NOMO-1 treated with DMSO at 0.1 percent for 48 hours (cell line): ENCODE measurements at regions not wholly inside any gene's neighbourhood (a gene's known extent, or its start where the extent isn't known, plus 50 kb on each side); places are given as distances from the start of the nearest gene placed in this dataset.

Experiments used
- DNase-seq: peaks from one replicate; lab custom pipeline; 2025; ENCODE audit not compliant: unreplicated experiment; lab: John Stamatoyannopoulos, UW

DNA sequence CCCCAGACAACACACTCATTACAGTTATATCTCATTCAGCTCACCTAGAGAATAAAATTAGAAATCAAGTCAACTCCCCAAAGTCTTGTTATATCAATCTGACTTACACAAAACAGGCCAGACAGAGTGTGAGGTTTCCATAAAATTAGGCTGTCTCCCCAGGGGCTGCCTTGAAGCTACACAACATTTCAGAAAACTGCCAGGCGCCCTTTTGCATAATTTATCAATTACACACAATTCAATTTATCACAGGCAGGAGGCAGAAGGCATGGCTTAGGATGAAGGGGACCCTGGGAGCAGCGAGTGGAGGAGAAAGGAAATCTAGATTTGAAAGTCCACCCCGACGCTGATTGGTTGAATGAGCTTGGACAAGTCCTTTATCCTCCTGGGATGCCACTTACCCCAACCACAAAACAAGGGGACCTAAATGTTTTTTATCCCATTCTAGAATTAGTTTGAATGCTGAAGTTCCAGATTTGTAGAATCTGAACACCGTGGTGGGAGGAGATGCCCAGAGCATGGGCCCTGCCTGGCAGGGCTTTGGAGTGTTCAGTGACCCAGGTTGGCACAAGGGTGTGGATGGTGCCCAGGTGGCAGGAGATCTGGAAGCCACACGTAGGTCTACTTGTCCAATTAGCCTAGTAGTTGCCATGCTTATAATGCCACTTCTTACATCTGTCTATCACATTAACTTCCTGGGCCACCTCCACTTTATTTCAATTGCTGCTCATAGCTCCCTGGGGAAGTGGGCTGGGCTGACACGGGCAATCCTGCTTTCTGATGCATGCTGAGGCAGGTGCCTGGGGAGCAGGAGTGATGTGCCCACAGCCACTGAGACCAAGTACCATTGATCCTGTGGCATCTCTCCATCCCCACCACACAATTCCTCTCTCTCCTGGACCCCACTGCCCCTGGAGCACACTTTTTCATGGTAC, 119.8 kb upstream of the TLE3 start:
- DNase-seq = no peak

- no peak for DNase-seq
Observed at GRCh38 chr15:70215951-70216350, 118.2 kb upstream of the TLE3 start.

GRCh38 chr15:70214941-70215635, 117.4 kb upstream of the TLE3 start:
- DNase-seq = no peak

DNA sequence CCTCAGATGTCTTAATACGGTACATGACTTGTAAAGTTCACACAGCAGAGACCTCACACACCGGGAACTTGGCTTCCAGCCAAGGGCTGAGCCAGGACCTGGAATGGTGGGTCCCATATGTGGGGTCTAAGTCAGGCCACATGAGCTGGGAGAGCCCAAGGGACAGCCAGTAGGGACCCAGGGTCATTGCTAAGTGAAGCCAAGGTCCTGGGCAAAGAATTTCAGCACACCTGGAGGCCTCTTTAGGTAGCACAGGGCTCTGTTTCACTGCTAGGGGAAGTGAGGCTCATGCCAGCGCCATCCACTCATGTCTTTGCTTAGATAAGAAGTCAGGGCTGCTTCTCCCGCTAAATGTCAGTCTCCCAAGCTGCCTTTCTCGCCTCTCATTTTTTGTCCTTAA, 116.6 kb upstream of the TLE3 start:
- DNase-seq = no peak

DNA sequence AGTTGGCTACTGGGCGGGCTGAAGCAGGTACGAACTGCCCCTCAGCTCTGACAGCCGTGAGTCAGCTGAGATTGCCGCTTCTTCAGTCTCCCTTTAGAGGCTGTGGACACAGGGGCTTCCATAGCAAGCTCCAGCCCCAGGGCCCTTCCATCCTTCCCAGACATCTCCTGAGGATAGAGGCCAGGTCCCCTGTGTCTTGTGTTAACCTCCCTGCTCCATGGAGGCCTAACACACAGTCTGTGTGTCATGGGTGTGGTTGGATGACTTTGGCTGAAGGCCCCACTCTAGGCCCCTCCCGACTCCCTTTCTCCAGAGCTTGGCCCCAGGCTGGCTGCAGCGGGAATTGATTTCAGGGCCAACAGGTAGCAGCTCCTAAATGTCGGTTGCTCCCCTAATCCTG, 116.1 kb upstream of the TLE3 start:
- DNase-seq = no peak

- no peak for DNase-seq
Observed at GRCh38 chr15:70212963-70213315, 115.2 kb upstream of the TLE3 start.

DNA sequence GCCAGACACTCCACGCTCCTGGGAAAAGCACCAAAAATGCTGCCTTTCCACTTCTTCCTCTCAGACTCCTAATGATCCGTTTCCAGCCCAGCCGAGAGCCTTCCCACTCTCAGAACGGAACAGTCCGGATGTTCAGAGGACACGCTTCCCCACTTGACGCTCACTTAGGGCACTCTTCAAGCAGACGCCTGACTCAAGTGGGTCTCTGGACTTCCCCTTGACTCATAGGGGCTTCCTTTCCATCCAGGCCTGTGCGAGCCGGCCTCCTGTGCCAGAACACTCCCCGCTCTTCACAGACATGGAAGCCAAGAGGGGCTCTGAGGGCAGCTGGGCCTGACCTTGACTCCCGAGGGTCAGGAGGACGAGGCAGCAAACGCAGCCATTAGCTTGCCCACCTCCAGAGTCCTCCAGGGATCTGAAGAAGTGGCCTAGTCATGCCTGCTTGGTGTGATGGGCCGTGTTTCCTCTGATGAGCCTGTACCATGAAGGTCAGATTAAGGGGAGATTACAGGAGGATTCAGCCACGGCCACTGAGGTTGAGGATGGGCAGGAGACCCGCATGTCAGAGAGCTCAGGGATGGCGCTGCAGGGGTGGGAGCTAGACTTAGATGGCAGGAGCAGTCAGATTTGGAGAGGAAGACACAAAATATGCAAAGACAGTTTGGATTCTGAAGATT, 114.7 kb upstream of the TLE3 start:
- no peak for DNase-seq

DNA sequence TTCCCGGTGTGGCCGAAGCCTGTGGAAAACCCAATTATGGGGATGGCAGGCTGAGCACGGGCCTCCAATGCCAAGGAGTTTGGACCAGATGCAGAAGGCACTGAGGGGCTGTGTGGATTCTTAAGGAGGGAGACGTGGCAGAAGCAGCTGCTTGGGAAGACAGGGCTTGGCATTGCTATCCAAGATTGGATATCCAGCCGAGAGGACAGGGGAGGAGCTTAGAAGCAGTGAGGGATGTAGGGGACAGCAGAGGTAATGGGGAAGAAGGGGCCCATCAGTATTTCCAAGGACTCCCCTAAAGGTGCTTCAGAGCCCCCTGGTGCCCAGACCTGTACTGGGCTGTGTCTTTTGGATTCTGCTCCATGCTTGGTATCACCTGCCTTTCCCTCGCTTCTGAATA, 112.8 kb upstream of the TLE3 start:
- no peak for DNase-seq

- no peak for DNase-seq
Observed at GRCh38 chr15:70210076-70210475, 112.4 kb upstream of the TLE3 start.

GRCh38 chr15:70209499-70209898, 111.8 kb upstream of the TLE3 start:
- DNase-seq = no peak

DNA sequence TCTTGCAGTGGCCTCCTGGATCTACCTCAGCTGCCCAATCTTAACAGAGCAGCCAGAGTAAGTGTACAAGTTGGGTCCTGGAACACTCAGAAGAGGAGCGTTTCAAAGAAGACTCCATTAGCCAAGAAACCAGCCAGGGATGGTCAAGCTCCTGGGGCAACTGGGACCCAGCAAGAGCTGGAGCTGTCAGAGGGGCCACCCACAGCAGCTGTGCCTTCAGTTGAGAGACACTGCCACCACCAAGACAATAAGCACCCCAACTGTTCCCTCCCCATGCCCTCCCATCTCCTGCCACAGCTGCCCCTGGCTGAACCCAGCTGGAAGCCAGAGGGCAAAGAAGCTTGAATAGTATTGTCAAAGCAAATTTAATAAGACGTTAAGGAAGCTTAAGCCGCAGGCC, 110.6 kb upstream of the TLE3 start:
- DNase-seq = no peak

- no peak for DNase-seq
Observed at GRCh38 chr15:70206668-70207067, 109.0 kb upstream of the TLE3 start.

DNA sequence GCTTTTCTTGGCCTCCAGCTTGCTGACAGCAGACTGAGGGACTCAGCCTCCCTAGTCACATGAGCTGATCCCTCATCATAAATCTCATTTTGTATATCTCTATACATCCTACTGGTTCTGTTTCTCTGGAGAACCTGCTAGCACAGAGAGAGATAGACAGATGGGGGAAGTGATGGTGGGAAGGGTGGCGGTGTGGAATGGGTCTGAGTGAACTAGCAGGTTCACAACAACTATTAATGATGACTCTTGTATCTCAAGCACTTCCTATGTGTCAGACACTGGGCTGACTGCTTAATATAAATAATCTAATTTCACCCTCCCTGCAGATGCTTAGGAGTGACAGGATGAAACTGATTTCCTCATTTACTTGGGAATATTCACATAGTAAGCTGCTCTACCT, 106.9 kb upstream of the TLE3 start:
- DNase-seq = no peak

- DNase-seq = no peak
Observed at GRCh38 chr15:70203981-70204560, 106.4 kb upstream of the TLE3 start.

- DNase-seq = no peak
Observed at GRCh38 chr15:70202756-70203155, 105.0 kb upstream of the TLE3 start.

DNA sequence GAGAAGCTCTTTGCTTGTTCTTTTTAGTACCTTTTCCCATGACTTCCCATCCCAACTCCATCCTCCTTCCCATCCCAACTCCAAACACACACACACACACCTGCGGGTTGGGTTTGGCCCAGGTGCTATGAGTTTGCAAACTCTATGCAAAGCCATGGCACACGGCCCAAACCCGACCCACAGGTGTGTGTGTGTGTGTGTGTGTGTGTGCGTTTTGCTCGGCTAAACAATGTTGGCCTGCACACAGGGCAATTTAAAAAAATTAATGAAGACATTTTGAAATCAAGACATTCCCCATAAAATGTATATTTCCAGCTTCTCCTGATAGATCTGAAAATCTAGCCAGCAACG, 103.7 kb upstream of the TLE3 start:
- DNase-seq = no peak

DNA sequence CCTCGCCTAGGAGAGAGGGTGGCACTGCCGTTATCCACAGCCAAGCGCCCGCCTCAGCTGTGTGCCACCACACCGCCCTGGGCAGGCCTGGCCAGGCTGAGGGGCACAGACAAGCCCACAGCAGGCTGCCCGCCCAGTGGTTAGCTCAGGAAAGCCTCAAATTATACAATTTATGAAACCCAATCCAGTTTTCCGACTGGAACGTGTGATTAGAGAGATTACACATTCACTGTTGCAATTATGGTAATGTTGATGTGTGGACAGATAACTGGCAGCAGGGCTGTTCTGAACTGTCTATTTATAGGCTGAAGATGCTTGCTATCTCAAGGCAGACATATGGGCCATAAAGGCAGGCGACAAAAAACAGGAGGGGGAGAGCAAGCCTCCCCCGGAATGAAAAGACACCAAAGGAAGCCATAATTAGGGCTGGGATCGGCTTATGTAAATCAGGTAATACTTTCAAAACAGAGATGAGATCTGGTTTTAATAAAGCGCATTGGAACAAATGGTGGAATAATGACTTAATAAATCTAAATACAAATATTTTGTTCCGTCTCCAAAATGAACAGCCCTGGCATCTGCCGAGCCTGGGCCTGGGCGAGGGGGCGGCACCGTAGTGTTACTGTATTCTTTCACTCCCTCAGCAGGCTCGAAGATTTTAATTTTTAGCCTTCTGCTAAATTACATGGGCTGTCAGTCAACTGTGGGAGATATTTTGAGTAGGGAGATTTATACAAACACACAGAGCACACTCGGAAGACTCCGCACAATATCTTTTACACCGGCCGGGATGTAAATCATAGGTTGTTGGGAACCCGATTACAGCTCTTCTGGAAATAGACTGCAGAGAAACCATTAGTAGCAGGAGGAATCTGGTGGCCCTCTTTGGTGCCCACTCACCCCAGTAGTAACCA, 103.1 kb upstream of the TLE3 start:
- DNase-seq = peak; percentile 68

DNA sequence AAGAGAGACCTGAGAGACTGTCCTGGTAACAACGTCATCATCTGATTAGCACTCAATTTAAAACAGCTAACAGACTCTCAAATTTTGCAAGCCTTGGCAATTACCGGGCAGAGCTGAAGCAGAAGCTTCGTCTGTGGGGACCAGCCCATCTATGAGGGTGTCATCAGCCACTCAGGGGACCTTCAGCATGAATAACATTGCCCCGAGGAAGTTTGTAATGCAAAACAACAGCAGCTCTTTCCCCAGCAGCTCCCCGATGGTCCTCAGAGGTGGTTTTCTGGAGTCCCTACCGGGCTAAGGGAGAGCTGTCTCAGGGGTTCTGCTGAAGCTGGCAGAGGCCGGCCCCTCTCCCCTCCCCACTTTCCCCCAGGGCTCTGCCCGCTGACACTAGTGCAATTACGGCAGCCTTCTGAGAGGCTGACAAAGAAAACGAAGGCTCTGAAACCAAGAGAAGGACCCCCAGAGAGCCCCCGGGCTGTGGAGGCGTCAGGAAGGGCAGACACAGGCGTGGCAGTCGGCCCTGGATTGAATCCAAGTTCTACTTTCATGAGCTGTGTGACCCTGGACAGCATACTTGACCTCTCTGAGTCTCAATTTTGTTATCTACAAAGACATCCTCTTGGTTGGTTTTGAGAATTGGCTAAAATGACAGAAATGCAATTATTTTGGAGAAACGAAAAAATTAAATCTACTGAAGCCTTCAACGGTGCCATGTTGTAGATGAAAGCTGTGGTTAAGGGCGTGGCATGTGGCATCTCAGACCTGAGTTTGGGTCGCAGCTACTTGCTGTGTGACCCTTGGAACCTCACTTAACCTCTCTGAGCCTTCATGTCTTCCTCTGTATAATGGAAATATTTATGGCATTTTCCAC, 102.1 kb upstream of the TLE3 start:
- peak; percentile 71 for DNase-seq

DNA sequence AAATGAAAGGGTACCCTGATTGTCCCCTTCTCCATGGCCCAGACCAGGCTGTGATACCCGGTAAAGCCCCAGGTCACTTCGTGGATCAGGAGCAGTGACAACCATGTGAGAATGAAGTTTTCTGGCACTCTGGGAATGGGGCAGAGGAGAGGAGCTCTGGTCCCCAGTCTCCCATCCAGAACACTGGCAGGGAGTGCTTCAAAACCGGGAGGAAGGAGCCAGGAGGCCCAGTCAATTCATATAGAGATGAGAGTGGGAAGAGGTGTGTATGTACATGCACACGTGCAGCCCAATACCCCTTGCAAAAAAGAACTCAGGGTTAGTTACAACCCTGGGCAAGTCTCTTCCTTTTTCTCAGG, 101.4 kb upstream of the TLE3 start:
- DNase-seq = no peak
